LoVo (cell line): ENCODE measurements at regions not wholly inside any gene's neighbourhood (a gene's known extent, or its start where the extent isn't known, plus 50 kb on each side); places are given as distances from the start of the nearest gene placed in this dataset.

Experiments used
- DNase-seq: peaks from one replicate; pipeline ENCODE4 v3.0.0-alpha.2; 2016; ENCODE audit warnings: low spot score

DNA sequence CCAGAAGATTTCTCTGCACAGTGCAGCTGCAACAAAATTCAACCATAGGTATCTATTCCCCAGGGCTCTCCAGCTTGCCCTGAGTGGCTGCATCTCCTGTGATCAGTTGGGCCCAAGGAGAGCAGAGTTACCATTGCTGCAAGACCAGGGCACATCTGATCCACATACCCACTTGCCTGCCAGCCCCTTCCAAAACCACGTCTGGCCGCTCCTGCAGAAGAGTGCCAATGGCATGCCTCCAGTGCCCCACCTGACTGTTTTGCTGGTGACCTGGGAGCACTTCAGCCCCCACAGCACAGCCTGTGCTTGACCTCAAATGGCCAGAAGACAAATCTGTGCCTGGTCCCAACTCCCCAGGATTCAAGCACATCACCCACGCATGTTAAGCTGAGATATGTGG is 526.1 kb upstream of the GBE1 start:
- DNase-seq, result no peak

DNA sequence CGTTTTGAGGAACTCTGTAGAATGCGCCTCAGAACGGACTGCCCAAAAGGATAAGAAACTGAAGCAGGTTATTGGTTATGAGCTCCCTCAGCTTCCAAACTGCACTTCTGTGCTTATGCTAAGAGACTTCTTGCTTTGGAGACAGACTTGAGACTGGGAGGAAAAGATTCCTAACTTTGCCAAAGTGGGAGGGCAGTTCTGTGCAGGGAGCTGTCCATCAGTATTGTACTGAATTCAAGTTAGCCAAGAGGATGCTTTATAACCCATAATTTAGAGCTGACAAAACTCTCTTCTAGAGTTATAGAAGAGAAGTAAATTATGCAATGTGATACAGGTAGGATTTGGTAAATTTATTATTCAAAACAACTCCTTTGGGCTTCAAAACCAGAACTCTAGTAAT is 519.8 kb upstream of the GBE1 start:
- no peak for DNase-seq

DNA sequence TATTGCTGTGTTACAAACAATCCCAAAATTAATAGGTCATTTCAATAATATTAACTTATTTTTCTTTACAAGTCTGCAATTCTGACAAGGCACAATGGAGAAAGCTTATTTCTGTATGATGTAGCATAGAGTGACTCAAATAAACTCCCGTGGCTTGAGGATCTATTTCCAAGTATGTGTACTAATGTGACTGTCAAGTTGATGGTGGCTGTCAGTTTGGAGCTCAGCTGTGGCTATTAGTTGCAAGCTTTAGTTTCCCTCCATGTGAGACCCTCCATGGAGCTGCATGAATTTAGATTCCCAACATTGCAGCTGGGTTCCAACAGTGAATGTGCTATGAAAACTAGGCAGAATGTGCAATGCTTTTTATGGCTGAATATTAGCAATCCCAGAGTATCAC is 515.5 kb upstream of the GBE1 start:
- DNase-seq, result no peak

DNA sequence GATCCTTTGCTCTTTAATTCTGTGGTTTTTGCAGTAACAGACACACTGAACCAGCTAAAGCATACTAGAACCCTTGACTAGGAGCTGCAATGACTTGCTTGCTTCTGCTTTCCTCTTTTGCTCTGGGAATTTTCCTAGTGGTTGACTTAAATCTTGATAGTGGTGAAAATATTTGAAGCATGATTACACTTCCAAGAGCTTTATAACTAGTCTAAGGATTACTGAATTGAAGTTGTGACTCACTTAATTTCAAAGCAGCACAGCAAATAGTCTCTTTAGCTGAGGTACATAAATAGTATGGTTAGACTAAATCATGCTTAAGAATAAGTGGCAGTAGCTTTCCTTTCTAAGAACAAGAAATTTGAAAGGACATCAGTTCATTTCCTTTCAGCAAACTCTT is 513.5 kb upstream of the GBE1 start:
- DNase-seq, result no peak

DNA sequence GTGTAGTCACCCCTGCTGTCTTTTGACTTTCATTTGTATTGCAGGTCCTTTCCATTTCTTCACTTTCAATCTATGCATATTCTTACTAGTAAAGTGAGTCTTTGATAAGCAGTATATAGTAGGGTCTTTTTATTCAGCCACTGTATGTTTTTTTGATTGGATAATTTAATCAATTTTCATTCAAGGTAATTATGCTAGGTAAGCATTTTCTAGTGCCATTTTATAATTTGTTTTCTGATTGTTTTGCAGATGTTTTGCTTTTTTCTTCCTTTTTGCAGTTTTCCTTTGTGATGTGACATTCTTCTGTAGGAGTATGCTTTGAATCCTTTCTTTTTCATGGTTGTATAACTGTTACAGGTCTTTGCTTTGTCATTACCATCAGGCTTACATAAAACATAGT is 504.3 kb upstream of the GBE1 start:
- DNase-seq, result no peak

DNA sequence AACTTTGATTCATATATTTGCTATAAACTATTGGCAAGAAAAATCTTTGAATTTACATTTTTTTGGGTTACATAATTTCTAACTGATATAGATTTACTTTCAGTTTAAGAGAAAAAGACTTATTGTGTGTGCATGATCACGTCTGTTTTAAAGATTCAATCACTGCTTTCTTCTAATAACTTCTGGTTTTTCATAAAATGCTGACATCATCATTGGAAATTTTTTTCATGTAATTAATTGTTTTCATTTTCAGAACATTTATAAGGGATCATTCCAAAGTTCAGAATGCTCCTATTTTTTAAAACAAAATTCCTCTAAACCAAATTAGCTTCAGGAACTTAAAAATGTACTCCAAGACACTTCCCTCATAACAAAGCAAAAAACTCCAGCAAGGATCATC is 500.7 kb upstream of the GBE1 start:
- DNase-seq, result no peak

DNA sequence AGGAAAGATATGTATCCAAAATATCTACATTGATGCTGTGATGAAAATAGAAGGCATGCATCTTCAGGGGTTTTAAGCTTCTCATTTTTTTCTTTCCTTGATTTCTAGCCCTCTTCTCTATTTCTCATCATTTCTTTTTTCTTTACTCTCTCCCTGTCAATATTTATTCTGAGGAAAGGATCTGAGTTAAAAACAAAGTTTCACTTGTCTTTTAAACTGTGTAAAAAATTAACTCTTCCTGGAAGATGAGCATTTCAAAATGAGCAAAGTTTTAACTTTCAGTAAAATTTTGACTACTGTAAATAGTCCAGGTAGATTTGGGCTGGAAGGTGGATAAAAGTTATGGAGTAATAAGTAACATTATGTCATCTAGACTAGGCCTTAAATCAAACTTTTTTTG is 500.2 kb upstream of the GBE1 start:
- no peak for DNase-seq

DNA sequence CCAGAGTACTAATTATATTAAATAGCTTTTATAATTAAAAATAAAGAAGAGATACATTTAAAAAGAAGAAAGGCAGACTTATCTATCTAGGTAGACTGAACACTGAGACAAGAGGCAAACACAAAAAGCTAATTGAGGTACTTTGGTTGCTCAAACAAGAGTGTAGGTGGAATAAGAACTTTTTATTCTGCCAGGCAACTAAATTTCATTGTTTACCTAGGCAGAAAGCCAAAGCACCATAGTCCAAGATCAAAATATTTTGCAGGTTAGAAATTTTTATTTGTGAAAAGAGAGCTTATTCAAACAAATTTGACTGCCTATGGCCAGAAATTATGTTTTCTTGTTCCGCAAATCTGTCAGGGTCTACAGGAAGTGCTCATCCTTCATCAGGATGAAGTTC is 499.6 kb upstream of the GBE1 start:
- DNase-seq, result no peak

DNA sequence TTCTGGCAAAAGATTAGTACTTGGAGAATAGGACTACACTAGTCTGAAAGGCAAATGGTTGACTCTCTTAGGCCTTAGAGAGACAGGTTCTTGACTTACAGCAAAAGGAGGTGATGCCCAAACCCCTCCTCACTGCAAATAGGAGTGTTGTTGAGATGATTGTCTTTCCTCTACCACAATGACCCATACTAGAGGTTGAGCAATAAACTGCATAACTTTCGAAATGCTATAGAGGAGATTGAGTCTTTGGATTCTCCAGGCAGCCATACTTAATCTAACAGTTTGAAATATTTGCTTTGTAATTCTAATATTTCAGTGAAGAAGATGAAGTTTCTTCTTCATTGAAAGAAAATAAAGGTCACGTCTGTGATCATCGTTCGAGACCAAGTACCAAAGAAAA is 498.5 kb upstream of the GBE1 start:
- DNase-seq, result no peak

DNA sequence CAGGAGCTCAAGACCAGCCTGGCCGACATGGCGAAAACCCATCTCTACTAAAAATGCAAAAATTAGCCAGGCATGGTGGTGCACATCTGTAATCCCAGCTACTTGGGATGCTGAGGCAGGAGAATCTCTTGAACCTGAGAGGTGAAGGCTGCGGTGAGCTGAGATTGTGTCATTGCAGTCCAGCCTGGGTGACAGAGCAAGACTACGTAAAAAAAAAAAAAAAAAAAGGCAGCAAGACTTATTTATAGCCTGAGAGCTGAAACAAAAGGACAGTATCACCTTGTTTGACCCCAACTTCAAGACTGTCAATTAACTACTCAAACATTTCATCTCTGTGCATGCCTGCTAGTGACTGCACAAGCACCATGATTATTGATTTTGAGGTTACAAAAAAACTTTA is 478.9 kb upstream of the GBE1 start:
- DNase-seq, result no peak

DNA sequence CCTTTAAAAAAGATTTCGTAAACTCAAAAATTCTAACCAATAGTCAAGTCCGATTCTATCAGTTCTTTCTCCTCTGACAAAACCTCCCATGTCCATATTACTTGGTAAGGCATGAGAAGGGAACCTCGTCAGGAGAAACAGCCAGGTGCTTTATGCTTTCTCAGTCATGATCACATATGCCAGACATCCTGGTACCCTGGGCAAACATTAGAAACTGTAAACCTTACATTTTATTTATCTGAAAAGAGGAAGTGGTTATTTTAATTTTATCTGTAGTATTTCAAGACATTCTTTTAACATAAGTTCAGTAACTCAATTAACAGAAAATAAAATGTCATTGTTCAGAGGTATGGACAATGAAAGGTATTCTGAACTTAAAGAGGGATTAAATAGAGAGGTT is 474.8 kb upstream of the GBE1 start:
- DNase-seq, result no peak

DNA sequence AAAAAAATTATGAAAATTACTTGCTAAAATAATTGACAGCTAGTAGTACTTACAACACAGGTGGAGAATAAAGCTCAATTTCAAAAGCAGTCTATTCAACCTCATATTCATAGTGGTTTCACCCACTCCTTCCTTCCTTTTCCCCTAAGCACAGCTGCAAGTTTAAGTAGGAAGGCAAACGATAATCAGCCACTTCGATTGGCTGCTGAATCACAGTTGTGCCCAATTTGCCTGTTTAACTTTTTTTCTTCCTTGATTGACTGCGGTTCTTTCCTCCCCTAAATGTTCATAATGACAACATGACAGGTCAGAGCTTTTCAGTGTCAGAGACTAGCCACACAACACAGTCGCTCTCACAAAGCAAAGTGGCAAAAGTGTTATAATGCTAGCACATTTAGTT is 468.0 kb upstream of the GBE1 start:
- DNase-seq, result no peak

DNA sequence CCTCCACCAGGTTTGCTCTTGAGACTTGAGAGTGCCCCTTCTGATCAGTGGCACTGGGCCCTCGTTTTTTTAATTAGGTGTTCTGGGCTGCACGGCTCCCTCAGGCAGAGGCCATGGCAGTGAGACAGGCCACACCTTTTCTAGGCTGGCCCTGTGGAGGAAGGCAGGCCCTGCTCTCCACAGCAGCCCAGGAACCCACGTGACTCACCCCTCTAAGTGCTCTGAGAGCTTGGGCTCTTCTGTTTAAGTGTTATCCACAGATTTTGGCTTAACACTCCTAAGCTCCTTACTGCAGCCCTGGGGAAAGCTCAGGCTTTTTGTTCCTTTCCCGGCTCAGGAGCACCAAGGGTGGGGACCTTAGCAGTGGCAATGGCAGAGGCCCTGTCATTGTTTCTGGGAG is 463.2 kb upstream of the GBE1 start:
- no peak for DNase-seq

DNA sequence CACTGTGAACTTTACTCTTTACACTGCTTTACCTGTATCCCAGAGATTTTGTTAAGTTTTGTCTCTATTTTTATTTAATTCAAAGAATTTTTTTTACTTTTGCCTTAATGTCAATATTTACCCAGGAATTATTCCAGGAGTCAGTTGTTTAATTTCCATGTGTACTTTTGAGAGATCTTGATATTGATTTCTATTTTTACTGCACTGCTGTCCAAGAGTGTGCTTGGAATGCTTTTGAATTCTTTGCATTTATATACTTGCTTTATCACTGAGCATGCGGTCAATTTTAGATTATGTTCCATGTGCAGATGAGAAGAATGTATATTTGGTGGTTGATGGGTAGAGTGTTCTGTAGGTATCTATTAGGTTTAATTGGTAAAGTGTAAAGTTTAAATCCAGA is 461.0 kb upstream of the GBE1 start:
- no peak for DNase-seq

DNA sequence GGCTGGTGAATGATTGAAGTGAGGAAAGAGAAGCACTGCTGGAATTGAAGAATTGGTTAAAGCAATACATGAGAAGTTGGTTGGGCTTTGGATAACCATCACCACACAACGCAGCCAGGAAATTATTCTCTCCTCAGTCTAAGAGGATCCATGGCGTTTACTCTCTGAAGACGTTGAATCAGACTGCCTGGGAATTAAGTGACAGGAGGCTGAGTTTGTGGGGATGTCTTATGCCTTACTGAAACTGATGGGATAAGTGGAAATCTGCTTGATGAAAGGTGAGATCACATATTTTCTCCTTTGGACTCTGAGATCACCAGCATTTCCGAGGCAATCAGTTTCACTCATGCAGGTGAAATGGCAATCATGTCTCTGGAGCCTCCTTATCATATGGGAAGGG is 456.1 kb upstream of the GBE1 start:
- DNase-seq, result no peak

DNA sequence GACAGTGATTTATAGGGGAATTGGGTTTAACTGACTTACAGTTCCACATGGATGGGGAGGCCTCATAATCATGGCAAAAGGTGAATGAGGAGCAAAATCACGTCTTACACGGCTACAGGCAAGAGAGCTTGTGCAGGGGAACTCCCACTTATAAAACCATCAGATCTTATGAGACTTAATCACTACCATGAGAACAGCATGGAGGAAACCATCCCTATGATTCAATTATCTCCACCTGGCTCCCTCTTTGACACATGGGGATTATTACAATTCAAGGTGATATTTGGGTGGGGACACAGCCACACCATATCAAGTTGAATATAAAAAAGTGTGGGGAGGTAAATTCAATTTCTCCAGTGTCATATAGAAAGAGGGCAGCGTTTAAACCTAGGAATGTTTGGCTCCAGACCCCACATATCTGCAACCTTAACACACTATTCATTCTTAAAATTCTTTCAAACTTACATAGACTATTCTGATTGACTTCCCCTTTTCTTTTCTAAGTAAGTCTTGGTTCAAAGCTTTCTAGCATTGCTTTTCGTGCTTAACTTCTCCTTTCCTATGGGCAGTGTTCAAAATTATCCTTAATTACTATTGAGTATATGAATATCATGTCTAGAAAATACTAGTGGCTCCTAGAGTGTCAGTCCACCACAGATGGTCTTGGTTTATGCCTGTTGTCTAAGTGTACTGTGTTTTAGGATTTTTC is 446.7 kb upstream of the GBE1 start:
- DNase-seq, result no peak

DNA sequence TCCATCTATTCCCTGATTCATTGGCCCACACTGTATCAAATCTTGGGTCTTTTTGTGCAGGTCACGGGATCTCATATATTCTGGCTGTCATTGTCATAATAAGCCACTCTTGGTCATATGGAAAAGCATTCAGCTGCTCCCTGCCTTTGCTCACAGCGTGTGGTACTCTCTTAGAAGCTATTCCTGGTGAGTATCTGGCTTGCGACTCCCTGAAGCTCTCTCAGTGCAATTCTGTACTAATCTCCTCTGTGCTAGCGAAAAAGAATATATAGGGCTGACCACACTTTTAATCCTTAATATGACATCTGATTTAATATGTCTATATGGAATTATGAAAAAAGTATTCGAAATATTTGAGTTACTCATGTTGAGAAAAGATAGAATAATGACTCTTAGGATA is 440.8 kb upstream of the GBE1 start:
- DNase-seq, result no peak

DNA sequence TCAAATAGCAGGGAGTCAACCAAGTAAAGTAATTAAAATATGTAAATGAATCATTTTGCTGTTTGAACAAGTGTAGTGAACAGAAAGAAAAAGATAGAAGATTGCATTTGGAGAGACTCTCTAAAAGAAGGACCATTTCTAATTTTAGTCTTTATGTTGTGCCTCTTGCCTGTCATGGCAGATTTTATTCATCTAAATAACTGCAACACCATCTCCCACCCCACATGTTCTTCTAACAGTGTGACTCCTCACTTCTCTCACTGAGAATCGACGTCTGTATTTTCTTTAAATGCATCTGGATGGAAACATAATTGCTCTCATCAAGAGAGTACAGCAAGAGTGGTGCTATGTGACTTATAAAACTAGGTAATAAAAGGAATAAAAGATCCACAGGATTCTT is 439.9 kb upstream of the GBE1 start:
- no peak for DNase-seq

DNA sequence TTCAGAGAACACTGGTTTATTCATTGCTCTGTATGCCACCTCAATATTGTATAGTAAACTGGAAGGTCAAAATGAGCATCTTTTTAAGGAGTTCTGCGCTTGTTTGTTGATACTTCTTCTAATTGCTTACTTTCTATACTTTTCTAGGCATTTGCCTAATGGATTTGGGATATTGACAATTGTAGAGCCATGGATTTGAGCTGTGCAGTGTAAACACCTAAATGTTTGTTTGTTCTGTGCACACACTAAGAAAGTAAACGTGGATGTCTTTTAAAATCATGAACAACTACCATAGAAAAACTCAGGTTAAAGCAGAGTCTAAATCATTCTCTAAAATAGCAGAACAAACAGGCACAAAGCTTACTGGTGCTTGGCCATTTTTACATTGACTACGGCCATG is 436.6 kb upstream of the GBE1 start:
- no peak for DNase-seq

DNA sequence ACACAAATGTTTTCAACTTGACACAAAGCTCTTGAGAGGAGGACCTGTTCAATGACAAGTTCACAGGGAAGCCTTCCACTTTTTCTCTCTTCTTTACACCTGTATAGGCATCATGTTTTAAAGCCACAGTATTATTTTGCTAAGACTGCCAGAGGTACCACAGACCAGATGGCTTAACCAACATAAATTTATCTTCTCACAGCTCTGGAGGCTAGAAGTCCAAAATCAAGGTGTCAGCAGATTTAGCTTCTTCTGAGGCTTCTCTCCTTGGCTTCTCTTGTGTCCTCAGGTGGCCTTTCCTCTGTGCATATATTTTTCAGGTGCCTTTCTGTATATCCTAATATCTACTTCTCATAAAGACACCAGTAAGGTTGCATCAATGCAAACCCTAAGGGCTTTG is 435.2 kb upstream of the GBE1 start:
- no peak for DNase-seq

DNA sequence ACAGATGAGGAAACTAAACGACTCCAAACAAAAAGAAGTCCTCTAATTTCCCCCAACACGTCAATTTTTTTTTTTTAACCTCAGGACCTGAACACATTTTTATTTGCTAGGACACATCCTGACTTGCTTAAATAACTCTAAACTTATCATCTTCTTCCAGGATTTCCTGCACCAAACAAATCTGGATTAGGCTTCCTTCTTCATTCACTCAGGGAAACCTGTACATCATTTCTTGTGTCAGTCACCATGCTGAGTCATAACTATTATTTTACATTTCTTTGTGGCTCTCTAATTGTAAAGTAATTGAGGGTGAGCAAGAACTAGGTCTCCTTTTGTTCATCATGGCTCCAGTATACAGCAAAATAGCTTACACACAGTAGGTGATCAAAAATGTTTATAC is 433.4 kb upstream of the GBE1 start:
- DNase-seq, result no peak

DNA sequence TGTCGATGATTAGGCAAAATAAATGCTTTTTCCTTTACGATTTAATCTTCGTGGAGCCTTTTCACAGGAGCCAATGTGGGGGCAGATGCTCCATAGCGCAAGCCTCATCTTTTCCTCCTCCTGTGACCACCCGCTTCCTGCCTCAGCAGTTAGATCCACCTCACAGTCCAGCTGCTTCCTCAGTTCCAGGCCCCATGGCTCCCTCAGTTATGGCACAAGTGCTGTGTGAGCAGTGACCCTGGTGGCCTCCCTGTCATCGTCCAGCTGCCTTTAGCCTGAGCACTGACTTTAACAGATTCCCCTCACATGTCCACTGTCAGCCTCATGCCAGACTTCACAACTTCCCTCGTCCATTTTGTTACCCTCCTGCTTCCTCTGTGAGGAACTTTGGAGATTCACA is 424.6 kb upstream of the GBE1 start:
- DNase-seq, result no peak

DNA sequence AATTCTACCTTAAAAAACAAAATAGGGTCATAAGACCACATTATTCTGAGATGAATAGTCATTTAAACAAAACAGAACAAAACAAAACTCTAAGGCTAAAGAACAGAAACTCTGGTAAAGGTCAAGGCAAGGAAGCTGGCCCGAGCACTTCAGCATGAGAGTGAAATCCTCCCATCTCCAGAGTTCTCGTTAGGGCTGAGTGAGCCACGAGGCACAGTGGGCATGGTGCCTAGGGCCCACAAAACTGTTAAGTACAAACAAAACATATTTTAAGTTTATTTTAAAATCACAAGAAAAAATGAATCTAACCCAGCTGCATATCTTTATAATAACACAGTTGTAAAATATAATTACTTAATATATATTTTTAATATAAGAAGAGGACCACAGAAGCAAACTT is 417.8 kb upstream of the GBE1 start:
- no peak for DNase-seq

DNA sequence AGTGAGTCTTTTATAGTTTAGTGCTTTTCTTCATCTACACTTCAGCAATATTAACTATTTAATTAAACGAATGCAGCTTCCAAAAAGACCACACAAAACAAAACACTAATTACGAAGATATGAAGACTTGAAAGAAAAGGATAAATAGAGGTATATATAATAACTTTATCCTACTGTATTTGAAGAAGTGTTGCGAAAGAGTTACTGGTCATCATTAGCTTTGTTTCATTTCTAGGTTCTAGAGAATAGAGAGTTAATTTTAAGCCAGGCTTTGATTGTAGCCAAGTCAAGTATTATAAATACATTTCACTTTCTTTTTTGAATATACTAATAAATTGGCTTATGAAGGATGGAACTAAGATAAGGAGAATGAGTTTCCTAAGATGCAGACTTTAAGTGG is 416.8 kb upstream of the GBE1 start:
- DNase-seq, result no peak

DNA sequence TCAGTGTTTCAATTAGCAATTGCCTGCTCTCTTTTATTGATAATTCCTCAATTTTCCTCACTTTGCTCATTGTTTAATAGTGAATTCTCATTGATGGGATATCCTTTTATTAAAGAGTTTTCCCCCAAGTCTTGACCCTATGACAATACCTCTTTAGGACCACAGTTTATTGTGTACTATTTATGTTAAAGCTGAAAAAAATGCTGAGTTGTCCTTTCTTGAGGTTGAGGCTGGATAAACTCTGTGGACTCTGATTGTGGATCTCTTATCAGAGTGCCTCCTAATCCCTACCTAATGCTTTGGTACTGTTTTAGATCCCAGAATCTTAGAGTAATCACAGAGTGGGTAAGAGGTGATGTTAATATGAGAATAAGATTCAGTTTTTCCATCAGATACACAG is 416.3 kb upstream of the GBE1 start:
- no peak for DNase-seq
